Activated CD8-positive, alpha-beta memory T cell treated with anti-CD3 and anti-CD28 coated beads for 24 hours (primary cell): ENCODE measurements at regions not wholly inside any gene's neighbourhood (a gene's known extent, or its start where the extent isn't known, plus 50 kb on each side); places are given as distances from the start of the nearest gene placed in this dataset.

Source experiments
- DNase-seq: peaks from one replicate; pipeline ENCODE4 v3.0.0-alpha.2; 2020

- no peak for DNase-seq
These were observed 148.2 kb upstream of the FSTL4 start for GRCh38 chr5:133760532-133760931.

- DNase-seq: peak; percentile 17
These were observed 146.3 kb upstream of the FSTL4 start for GRCh38 chr5:133758641-133759040.

GRCh38 chr5:133757396-133757945, 145.1 kb upstream of the FSTL4 start:
- peak; percentile 19 for DNase-seq

GRCh38 chr5:133756756-133757155, 144.4 kb upstream of the FSTL4 start:
- DNase-seq: no peak

- peak; percentile 26 for DNase-seq
These were observed 143.7 kb upstream of the FSTL4 start for GRCh38 chr5:133756036-133756435.

- DNase-seq: peak; percentile 59
These were observed 142.3 kb upstream of the FSTL4 start for GRCh38 chr5:133754575-133755169.

- DNase-seq: no peak
These were observed 141.5 kb upstream of the FSTL4 start for GRCh38 chr5:133753856-133754255.

- no peak for DNase-seq
These were observed 139.5 kb upstream of the FSTL4 start for GRCh38 chr5:133751846-133752245.

GRCh38 chr5:133751421-133751820, 139.1 kb upstream of the FSTL4 start:
- DNase-seq: no peak

GRCh38 chr5:133750856-133751255, 138.5 kb upstream of the FSTL4 start:
- no peak for DNase-seq

- peak; percentile 28 for DNase-seq
These were observed 138.0 kb upstream of the FSTL4 start for GRCh38 chr5:133750356-133750755.

GRCh38 chr5:133749331-133749985, 137.1 kb upstream of the FSTL4 start:
- DNase-seq: peak; percentile 47

- DNase-seq: peak; percentile 57
These were observed 134.5 kb upstream of the FSTL4 start for GRCh38 chr5:133746834-133747233.

GRCh38 chr5:133744960-133745308, 132.6 kb upstream of the FSTL4 start:
- no peak for DNase-seq

GRCh38 chr5:133744051-133744959, 132.0 kb upstream of the FSTL4 start:
- DNase-seq: peak; percentile 41

GRCh38 chr5:133742431-133742988, 130.2 kb upstream of the FSTL4 start:
- peak; percentile 17 for DNase-seq

GRCh38 chr5:133741818-133742355, 129.5 kb upstream of the FSTL4 start:
- DNase-seq: no peak

- DNase-seq: no peak
These were observed 129.1 kb upstream of the FSTL4 start for GRCh38 chr5:133741396-133741795.

GRCh38 chr5:133739181-133739780, 126.9 kb upstream of the FSTL4 start:
- DNase-seq: no peak

- no peak for DNase-seq
These were observed 125.9 kb upstream of the FSTL4 start for GRCh38 chr5:133738271-133738670.

- DNase-seq: no peak
These were observed 124.2 kb upstream of the FSTL4 start for GRCh38 chr5:133736512-133736911.

- no peak for DNase-seq
These were observed 123.0 kb upstream of the FSTL4 start for GRCh38 chr5:133735346-133735745.

- DNase-seq: no peak
These were observed 122.6 kb upstream of the FSTL4 start for GRCh38 chr5:133734916-133735315.
